B cell (primary cell): ENCODE measurements at regions not wholly inside any gene's neighbourhood (a gene's known extent, or its start where the extent isn't known, plus 50 kb on each side); places are given as distances from the start of the nearest gene placed in this dataset.

Experiments
- EZH2 ChIP-seq: IDR thresholded peaks from 2 replicates; pipeline ENCODE4 v1.6.1; 2012; ENCODE audit warnings: borderline replicate concordance, low read depth, mild to moderate bottlenecking, moderate library complexity, low read length; ENCODE audit not compliant: insufficient read depth, poor library complexity, severe bottlenecking
- TF ChIP-seq, protein P1 (sequence below): fragments of 200-600 bp; IDR thresholded peaks from one replicate; pipeline ENCODE4 v1.8.0; 2022; ENCODE audit warnings: antibody characterized with exemption, mild to moderate bottlenecking

DNA sequence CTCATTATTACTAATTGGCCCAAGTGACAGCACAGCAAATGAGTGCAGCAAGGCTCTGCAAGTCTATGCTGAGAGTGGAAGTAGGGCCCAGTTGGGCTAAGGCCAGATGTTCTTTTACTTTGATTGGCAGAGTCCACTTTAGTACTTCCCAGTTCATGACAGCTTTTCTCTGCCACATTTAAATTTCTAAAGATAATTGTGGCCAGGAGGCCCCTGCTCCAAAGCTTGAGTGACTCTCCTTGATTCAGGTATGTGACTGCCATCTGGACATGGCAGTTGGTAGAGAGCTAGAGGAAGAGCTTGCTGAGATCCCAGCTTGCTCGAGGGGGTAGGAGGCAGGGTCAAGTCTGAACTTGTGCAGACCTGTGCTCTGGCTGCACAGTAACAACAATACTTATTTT lies 154.1 kb downstream of the CARTPT start:
- TF ChIP-seq, protein P1, sequence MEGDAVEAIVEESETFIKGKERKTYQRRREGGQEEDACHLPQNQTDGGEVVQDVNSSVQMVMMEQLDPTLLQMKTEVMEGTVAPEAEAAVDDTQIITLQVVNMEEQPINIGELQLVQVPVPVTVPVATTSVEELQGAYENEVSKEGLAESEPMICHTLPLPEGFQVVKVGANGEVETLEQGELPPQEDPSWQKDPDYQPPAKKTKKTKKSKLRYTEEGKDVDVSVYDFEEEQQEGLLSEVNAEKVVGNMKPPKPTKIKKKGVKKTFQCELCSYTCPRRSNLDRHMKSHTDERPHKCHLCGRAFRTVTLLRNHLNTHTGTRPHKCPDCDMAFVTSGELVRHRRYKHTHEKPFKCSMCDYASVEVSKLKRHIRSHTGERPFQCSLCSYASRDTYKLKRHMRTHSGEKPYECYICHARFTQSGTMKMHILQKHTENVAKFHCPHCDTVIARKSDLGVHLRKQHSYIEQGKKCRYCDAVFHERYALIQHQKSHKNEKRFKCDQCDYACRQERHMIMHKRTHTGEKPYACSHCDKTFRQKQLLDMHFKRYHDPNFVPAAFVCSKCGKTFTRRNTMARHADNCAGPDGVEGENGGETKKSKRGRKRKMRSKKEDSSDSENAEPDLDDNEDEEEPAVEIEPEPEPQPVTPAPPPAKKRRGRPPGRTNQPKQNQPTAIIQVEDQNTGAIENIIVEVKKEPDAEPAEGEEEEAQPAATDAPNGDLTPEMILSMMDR: no peak
- TF ChIP-seq EZH2: no peak
